WI38 (cell line): ENCODE measurements at regions not wholly inside any gene's neighbourhood (a gene's known extent, or its start where the extent isn't known, plus 50 kb on each side); places are given as distances from the start of the nearest gene placed in this dataset.

ENCODE experiments used
- H3K4me3 ChIP-seq: 2 replicates; pipeline ENCODE4 v1.5.1; 2011; ENCODE audit warnings: low read depth, mild to moderate bottlenecking, control low read depth, low read length
- CTCF ChIP-seq: IDR thresholded peaks from 2 replicates; pipeline ENCODE4 v1.5.1; 2012; ENCODE audit warnings: low read depth, mild to moderate bottlenecking, control low read depth, low read length

GRCh38 chr12:131368668-131369071, 342.2 kb upstream of the SFSWAP start:
- H3K4me3 ChIP-seq: no peak overlapping the region
- no peak for TF ChIP-seq CTCF

GRCh38 chr12:131369094-131369845, 341.6 kb upstream of the SFSWAP start:
- TF ChIP-seq CTCF: no peak
- H3K4me3 ChIP-seq: no peak overlapping the region

GRCh38 chr12:131370321-131370720, 340.6 kb upstream of the SFSWAP start:
- no peak overlapping the region for H3K4me3 ChIP-seq
- no peak for TF ChIP-seq CTCF

GRCh38 chr12:131370791-131371347, 340.0 kb upstream of the SFSWAP start:
- no peak overlapping the region for H3K4me3 ChIP-seq
- TF ChIP-seq CTCF: no peak

GRCh38 chr12:131371401-131372170, 339.3 kb upstream of the SFSWAP start:
- H3K4me3 ChIP-seq: no peak overlapping the region
- TF ChIP-seq CTCF: no peak

GRCh38 chr12:131372171-131372475, 338.8 kb upstream of the SFSWAP start:
- no peak for TF ChIP-seq CTCF

GRCh38 chr12:131372706-131373195, 338.1 kb upstream of the SFSWAP start:
- TF ChIP-seq CTCF: no peak

More at GRCh38 chr12:131372171-131372475, 338.8 kb upstream of the SFSWAP start:
- H3K4me3 ChIP-seq: no peak overlapping the region

More at GRCh38 chr12:131372706-131373195, 338.1 kb upstream of the SFSWAP start:
- no peak overlapping the region for H3K4me3 ChIP-seq
